RWPE2 (cell line): ENCODE measurements at regions not wholly inside any gene's neighbourhood (a gene's known extent, or its start where the extent isn't known, plus 50 kb on each side); places are given as distances from the start of the nearest gene placed in this dataset.

Experiments used
- ATAC-seq: fragments of 200-7000 bp; cut with Tn5 transposase; 3 replicates; pipeline ENCODE4 v1.9.1; 2021; ENCODE audit warnings: low read depth
- DNase-seq: peaks from one replicate; pipeline ENCODE4 v3.0.0-alpha.2; 2020; ENCODE audit warnings: low spot score
- H3K27ac ChIP-seq: fragments of 450-650 bp; 2 replicates; pipeline ENCODE4 v1.5.1; 2017; ENCODE audit warnings: mild to moderate bottlenecking; ENCODE audit not compliant: poor library complexity, severe bottlenecking
- H3K27me3 ChIP-seq: fragments of 250-450 bp; sonication (Bioruptor Pico); 2 replicates; pipeline ENCODE4 v1.5.1; 2021; ENCODE audit warnings: mild to moderate bottlenecking, moderate library complexity; ENCODE audit not compliant: insufficient read depth, poor library complexity, severe bottlenecking
- H3K36me3 ChIP-seq: fragments of 250-450 bp; sonication (Bioruptor Pico); 2 replicates; pipeline ENCODE4 v1.5.1; 2020; ENCODE audit warnings: low read depth, mild to moderate bottlenecking, moderate library complexity
- H3K4me1 ChIP-seq: fragments of 250-450 bp; sonication (Bioruptor Pico); 2 replicates; pipeline ENCODE4 v1.5.1; 2021; ENCODE audit warnings: mild to moderate bottlenecking, moderate library complexity; ENCODE audit not compliant: insufficient read depth, poor library complexity, severe bottlenecking
- H3K4me3 ChIP-seq: fragments of 250-450 bp; sonication (Bioruptor Pico); 2 replicates; pipeline ENCODE4 v1.5.1; 2021; ENCODE audit warnings: mild to moderate bottlenecking, moderate library complexity; ENCODE audit not compliant: severe bottlenecking
- H3K9me3 ChIP-seq: fragments of 250-450 bp; sonication (Bioruptor Pico); 2 replicates; pipeline ENCODE4 v1.5.1; 2021; ENCODE audit warnings: mild to moderate bottlenecking, moderate library complexity; ENCODE audit not compliant: severe bottlenecking
- TF ChIP-seq, protein P1 (sequence below): fragments of 450-650 bp; IDR thresholded peaks from one replicate; pipeline ENCODE4 v1.5.1; 2017; ENCODE audit warnings: mild to moderate bottlenecking, moderate library complexity; ENCODE audit not compliant: poor library complexity, severe bottlenecking

DNA sequence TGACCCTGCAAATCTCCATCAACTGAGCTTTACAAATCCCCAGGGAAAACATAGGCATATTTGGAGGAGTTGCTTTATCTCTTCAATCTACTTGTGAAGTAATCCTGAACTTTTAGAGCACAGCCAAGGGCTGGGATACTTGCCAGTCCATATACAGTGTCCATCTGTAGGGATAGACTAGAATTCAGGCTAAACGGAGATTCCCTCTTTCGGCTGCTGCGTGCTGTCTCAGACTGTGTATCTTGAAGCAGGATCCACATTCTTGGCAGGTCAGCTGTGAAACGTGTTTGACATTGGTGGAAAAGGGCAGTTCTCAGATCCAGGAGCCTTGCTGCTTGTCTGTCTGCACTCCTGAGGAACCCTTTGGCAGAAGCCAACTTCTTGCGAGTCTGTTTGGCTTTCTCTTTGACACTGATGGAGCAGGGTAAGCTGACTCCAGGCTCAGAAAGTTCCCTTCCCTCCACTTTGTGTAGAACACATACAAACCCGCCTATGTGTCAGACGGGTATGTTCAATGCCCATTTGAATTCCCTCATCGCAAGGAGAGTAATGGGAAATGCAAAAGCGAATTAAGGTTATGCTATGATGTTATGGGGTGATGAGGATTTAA is 221.8 kb downstream of the MAP2K4 start:
- no peaks in the 10 kb centered on the region for H3K4me1 ChIP-seq
- no peak overlapping the region for H3K4me3 ChIP-seq
- H3K9me3 ChIP-seq = no peaks in the 10 kb centered on the region
- ATAC-seq (no peak), DNase-seq (no peak)
- H3K27me3 ChIP-seq = no peaks in the 10 kb centered on the region
- no peak overlapping the region for H3K27ac ChIP-seq
- H3K36me3 ChIP-seq = no peaks in the 10 kb centered on the region; the same call in 1 of the 2 replicates
- TF ChIP-seq, protein P1, sequence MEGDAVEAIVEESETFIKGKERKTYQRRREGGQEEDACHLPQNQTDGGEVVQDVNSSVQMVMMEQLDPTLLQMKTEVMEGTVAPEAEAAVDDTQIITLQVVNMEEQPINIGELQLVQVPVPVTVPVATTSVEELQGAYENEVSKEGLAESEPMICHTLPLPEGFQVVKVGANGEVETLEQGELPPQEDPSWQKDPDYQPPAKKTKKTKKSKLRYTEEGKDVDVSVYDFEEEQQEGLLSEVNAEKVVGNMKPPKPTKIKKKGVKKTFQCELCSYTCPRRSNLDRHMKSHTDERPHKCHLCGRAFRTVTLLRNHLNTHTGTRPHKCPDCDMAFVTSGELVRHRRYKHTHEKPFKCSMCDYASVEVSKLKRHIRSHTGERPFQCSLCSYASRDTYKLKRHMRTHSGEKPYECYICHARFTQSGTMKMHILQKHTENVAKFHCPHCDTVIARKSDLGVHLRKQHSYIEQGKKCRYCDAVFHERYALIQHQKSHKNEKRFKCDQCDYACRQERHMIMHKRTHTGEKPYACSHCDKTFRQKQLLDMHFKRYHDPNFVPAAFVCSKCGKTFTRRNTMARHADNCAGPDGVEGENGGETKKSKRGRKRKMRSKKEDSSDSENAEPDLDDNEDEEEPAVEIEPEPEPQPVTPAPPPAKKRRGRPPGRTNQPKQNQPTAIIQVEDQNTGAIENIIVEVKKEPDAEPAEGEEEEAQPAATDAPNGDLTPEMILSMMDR = no peak

DNA sequence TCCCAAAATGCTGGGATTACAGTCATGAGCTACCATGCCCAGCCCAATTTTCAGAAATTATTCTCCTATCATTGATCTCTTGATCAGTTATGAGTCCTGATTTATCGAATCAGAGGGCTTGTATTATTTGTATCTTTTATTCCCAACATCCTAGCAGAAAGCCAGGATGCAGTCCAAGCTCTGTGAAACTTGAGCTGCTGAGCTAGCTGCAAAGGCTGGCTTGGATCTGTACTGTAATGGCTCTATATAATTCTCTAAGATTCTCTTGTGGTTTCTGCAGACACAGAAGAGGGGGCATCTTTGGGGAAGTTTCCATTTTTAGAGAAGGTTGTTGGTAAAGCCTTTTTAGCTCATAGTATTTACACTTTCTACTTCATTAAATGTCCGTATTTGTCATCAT is 227.1 kb downstream of the MAP2K4 start:
- H3K27me3 ChIP-seq = no peaks in the 10 kb centered on the region
- DNase-seq (no peak), ATAC-seq (no peak)
- H3K4me3 ChIP-seq = no peak overlapping the region
- no peaks in the 10 kb centered on the region; the same call in 1 of the 2 replicates for H3K36me3 ChIP-seq
- H3K9me3 ChIP-seq = no peaks in the 10 kb centered on the region
- no peak overlapping the region for H3K27ac ChIP-seq
- no peaks in the 10 kb centered on the region for H3K4me1 ChIP-seq
- TF ChIP-seq, protein P1 = no peak

DNA sequence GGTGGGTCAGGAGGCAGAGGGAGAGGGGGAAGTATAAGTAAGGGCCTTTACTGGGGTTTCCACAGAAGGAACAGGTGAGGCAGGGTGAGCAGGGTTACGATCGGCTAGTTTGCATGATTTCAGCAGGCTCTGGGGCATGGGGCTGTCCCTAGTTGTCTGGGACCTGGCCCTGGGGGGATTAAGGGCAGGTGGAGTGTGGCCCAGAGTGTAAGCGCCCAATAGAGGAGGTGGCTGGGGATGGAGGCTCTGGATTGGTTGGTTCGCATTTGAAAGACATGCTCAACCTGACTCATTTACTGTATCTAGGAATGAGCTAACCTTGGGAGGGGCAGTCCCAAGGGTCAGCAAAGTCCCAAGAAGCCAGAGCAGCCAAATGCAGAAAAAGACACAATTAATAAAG is 230.3 kb downstream of the MAP2K4 start:
- Histone ChIP-seq H3K4me3 (no peak overlapping the region), H3K4me1 (no peaks in the 10 kb centered on the region), H3K36me3 (no peaks in the 10 kb centered on the region), H3K27ac (no peak overlapping the region), H3K9me3 (no peaks in the 10 kb centered on the region), H3K27me3 (no peaks in the 10 kb centered on the region)
- DNase-seq (no peak), ATAC-seq (no peak)
- TF ChIP-seq, protein P1 = no peak

DNA sequence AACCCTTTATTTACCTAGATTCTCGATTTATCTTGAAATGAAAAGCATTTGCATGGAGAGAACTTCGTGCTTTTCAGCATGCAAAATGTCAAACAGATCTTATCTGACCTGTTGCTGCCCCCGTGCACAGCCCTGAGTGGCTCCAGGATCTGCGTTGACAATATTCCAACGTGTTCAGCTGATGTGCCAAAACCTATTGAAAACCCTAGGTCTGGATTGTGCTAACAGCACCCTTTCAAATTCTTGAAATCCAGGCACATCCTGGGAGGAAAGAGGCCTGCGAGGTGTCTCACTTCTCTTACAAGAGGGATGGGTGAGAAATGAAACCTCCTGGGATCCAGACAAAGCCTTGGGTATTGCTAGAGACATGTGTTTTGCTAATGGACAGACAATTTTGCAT is 231.8 kb downstream of the MAP2K4 start:
- Histone ChIP-seq H3K9me3 (no peaks in the 10 kb centered on the region), H3K27ac (no peak overlapping the region), H3K4me3 (no peak overlapping the region), H3K36me3 (no peaks in the 10 kb centered on the region), H3K27me3 (no peaks in the 10 kb centered on the region), H3K4me1 (no peaks in the 10 kb centered on the region)
- ATAC-seq (no peak), DNase-seq (no peak)
- TF ChIP-seq, protein P1 = no peak

DNA sequence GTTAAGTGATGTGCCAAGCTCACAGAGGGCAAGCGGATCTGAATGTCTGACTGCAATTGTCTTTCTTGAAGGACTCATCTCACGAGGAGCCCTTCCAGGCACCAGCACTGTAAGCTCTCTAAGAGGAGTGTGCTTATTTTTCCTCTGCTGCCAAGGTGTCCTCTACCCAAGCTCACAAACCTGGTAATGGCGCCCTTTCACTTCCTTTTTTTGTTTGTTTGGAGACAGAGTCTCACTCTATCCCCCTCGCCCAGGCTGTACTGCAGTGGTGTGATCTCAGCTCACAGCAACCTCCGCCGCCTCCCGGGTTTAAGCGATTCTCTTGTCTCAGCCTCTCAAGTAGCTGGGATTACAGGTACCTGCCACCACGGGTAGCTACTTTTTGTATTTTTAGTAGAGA is 233.8 kb downstream of the MAP2K4 start:
- Histone ChIP-seq H3K27me3 (no peaks in the 10 kb centered on the region), H3K9me3 (no peaks in the 10 kb centered on the region), H3K36me3 (no peaks in the 10 kb centered on the region), H3K27ac (no peak overlapping the region), H3K4me1 (no peaks in the 10 kb centered on the region), H3K4me3 (no peak overlapping the region)
- TF ChIP-seq, protein P1 = no peak
- no peak for ATAC-seq
- DNase-seq = no peak
